Immature natural killer cell (primary cell): ENCODE measurements at regions not wholly inside any gene's neighbourhood (a gene's known extent, or its start where the extent isn't known, plus 50 kb on each side); places are given as distances from the start of the nearest gene placed in this dataset.

Source experiments
- DNase-seq, 3 donors: peaks; one replicate each; pipeline ENCODE4 v3.0.0; 2022; ENCODE audit warnings: mixed read lengths in 1 of 3
- H3K27ac Mint-ChIP-seq, 6 donors: one replicate each; pipeline ENCODE4 v1.8.0; 2020; ENCODE audit warnings: mixed read lengths in 6 of 6, mild to moderate bottlenecking in 5 of 6, inconsistent platforms in 4 of 6, moderate library complexity in 3 of 6
- H3K27me3 Mint-ChIP-seq, 3 donors: one replicate each; pipeline ENCODE4 v1.8.0; 2020 to 2021; ENCODE audit warnings: low read depth in 3 of 3, mild to moderate bottlenecking in 3 of 3, mixed read lengths in 3 of 3, moderate library complexity in 3 of 3, inconsistent platforms in 1 of 3
- H3K36me3 Mint-ChIP-seq, 3 donors: one replicate each; pipeline ENCODE4 v1.8.0; 2020; ENCODE audit warnings: mixed read lengths in 3 of 3, inconsistent platforms in 2 of 3, mild to moderate bottlenecking in 2 of 3
- H3K4me1 Mint-ChIP-seq, 2 donors: one replicate each; pipeline ENCODE4 v1.8.0; 2020; ENCODE audit warnings: inconsistent platforms in 2 of 2, mild to moderate bottlenecking in 2 of 2, mixed read lengths in 2 of 2, moderate library complexity in 1 of 2
- H3K4me3 Mint-ChIP-seq, 5 donors: one replicate each; pipeline ENCODE4 v1.8.0; 2020; ENCODE audit warnings: mild to moderate bottlenecking in 5 of 5, mixed read lengths in 5 of 5, inconsistent platforms in 3 of 5, moderate library complexity in 3 of 5
- H3K9me3 Mint-ChIP-seq, 6 donors: one replicate each; pipeline ENCODE4 v1.8.0; 2020; ENCODE audit warnings: mild to moderate bottlenecking in 6 of 6, mixed read lengths in 6 of 6, inconsistent platforms in 4 of 6, moderate library complexity in 3 of 6

DNA sequence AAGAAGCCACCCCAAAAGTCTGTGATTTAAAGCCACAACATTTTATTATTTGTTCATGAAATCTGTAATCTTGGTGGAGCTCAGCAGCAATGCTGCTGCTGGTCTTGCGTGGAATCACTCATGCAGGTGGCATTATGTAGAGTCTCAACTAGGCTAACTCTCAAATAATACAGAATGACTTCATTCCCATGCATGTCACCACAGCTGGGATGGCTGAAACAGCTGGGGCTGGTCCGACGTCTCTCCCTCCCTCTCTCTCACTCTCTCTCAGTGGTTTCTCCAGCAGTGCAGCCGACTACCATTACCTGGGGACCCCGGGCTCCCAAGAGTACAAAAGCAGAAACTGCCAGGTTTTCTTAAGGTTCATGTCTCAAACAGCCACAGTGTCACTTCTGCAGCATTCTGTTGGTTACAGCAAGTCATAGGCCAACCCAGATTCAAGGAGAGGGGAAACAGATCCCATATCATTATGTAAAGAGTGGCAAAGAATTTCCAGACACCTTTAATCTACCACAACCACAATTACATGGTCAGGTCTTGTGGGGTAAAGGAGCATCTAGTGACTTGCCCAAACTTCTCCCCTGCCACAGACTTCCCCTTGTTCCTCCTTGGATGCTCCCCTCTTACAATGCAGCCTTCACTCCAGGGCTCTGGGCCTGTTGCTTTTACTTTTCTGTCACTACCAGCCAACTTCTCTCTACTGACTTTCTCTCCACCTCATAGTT lies 192.0 kb upstream of the HMGA2 start:
- Mint-ChIP-seq H3K27ac (no peak overlapping the region), H3K9me3 (peaks cover 0 to 1% (median 0%) of the 10 kb centered on the region in 6 donors), H3K27me3 (peaks cover 4 to 8% (median 8%) of the 10 kb centered on the region in 3 donors), H3K4me1 (no peaks in the 10 kb centered on the region), H3K36me3 (no peaks in the 10 kb centered on the region), H3K4me3 (no peak overlapping the region)
- no peak for DNase-seq

DNA sequence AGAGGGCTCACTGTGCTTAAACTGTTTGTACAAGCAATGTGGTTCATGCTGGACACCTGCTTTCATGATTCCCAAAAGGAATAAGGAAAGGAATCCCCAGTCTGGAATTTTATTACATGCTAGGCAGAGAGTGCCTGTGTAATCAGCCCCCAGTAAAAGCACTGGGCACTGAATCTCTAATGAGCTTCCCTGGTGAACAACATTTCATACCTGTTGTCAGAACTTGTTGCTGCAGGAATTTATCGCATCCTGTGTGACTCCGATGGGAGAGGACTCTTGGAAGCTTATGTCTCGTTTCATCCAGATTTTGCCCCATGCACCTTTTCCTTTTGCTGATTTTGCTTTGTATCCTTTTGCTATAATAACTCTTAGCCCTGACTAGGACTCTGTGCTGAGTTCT lies 190.2 kb upstream of the HMGA2 start:
- no peak overlapping the region for H3K4me3 Mint-ChIP-seq
- no peak overlapping the region for H3K27ac Mint-ChIP-seq
- DNase-seq, result no peak
- H3K9me3 Mint-ChIP-seq, result no peaks in the 10 kb centered on the region
- H3K4me1 Mint-ChIP-seq, result no peaks in the 10 kb centered on the region
- no peaks in the 10 kb centered on the region for H3K36me3 Mint-ChIP-seq
- H3K27me3 Mint-ChIP-seq, result peaks cover 2 to 8% (median 6%) of the 10 kb centered on the region in 3 donors

DNA sequence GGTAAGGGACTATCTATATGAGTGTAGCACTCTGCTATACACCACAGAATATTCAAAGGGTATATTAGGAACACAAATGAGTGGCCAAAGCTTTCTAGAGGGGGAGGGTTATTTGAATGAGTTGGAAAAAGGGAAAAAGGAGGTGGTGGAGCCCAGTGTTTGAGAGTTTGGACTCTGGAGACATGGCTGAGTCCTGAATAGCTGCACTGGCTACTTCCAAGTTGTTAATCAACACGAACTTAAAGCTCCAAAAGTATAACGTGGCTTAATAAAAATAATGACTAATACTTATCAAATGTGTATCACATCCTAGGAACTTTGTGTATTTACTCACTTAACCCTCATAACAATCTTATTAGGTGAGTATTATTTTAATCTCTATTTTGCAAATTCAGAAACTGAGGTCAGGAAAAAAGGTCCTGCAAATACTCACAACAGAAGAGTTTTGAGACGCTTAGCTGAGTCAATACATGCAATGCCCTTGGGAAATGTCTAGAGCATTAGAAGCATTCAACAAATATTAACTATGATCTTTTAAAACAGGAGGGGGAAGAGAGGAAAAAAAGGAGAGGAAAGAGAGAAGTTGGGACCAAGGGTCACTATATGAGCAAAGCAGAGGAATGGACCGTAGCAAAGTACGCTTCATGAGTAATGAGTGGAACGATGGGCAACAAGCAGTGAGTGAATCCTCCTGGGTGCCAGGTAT lies 189.5 kb upstream of the HMGA2 start:
- Mint-ChIP-seq H3K36me3 (no peaks in the 10 kb centered on the region), H3K9me3 (no peaks in the 10 kb centered on the region), H3K4me3 (no peak overlapping the region), H3K27me3 (peaks cover 2 to 8% (median 3%) of the 10 kb centered on the region in 3 donors), H3K4me1 (no peaks in the 10 kb centered on the region), H3K27ac (no peak overlapping the region)
- no peak for DNase-seq

DNA sequence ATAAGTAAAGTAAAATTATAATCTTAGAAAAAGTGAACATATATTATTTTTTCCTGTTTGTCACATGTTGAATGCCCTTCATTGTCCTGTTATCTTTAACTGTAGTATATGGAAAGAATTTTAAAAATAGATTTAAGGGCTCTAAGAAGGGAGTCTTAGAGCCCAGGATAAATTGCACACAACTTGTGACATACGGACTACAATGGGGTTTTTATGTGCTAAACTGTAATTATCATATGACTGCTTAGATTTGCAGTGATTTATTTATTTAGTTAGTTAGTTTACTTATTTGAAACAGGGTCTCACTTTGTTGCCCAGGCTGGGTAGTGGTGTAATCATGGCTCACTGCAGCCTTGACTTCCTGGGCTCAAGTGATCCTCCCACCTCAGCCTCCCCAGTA lies 187.8 kb upstream of the HMGA2 start:
- DNase-seq, result no peak
- H3K4me3 Mint-ChIP-seq, result no peak overlapping the region
- H3K9me3 Mint-ChIP-seq, result no peaks in the 10 kb centered on the region
- H3K27me3 Mint-ChIP-seq, result peaks cover 0 to 5% (median 4%) of the 10 kb centered on the region in 3 donors
- H3K36me3 Mint-ChIP-seq, result no peaks in the 10 kb centered on the region
- H3K4me1 Mint-ChIP-seq, result no peaks in the 10 kb centered on the region
- H3K27ac Mint-ChIP-seq, result no peak overlapping the region

DNA sequence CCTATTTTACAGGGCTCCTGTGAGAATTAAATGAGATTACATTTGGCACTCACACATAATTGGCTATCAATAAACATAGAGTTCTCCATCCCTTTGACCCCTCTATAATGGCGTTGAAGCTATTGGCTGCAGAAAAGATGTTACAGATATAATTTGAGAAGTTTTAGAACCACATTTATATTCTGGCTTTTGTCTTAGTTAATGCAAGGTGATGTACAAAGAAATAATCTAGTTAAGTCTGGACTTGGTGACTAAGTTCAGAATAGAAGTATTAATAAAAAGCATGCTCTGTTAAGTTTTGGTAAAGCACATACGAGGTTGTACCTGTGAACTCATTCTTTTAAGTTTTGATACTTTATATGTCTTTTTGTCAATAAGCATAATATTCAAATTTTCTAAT lies 187.1 kb upstream of the HMGA2 start:
- Mint-ChIP-seq H3K36me3 (no peaks in the 10 kb centered on the region), H3K4me3 (no peak overlapping the region)
- DNase-seq, result no peak

DNA sequence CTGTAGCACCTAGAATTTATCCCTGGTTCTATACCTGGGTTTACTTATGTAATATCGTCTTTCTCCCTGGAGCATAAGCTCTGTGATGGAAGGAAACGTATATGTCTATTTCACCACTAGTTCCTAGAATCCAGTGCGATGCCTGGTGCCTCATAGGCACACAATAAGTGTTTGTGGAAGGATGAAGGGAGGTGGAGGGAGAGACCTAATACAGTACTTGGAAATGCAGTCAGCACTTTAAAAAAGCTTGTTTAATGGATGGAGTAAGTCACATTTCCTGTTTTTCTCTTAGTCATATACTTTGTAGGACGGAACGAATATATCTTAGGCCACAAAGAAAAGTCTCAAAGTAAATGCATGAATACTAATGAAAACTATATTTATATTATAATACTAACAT lies 186.5 kb upstream of the HMGA2 start:
- H3K27me3 Mint-ChIP-seq, result peaks cover 0 to 6% (median 3%) of the 10 kb centered on the region in 3 donors
- no peak overlapping the region for H3K27ac Mint-ChIP-seq
- DNase-seq, result no peak
- no peaks in the 10 kb centered on the region for H3K36me3 Mint-ChIP-seq
- no peak overlapping the region for H3K4me3 Mint-ChIP-seq
- no peaks in the 10 kb centered on the region for H3K4me1 Mint-ChIP-seq
- no peaks in the 10 kb centered on the region for H3K9me3 Mint-ChIP-seq

More for the DNA sequence above, 187.1 kb upstream of the HMGA2 start:
- H3K9me3 Mint-ChIP-seq, result no peaks in the 10 kb centered on the region
- H3K27me3 Mint-ChIP-seq, result peaks cover 0 to 4% (median 3%) of the 10 kb centered on the region in 3 donors
- no peak overlapping the region for H3K27ac Mint-ChIP-seq
- no peaks in the 10 kb centered on the region for H3K4me1 Mint-ChIP-seq

DNA sequence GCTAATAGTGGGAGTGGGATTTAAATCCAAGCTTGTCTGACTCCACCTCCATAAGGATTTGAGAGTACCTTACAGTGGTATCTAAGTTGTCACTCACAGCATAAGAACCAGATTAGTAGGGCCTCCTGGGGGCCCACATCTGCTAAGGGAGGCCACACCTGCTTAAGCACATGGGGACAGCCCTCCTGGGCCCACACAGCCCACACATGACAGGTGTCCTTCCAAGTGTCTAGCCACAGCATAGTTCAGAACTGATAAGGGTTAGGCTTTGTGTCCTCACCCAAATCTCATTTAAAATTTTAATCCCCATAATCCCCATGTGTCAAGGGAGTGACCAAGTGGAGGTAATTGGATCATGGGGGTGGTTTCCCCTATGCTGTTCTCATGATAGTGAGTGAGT lies 186.0 kb upstream of the HMGA2 start:
- Mint-ChIP-seq H3K27me3 (peaks cover 0 to 8% (median 3%) of the 10 kb centered on the region in 3 donors), H3K4me3 (no peak overlapping the region), H3K4me1 (no peaks in the 10 kb centered on the region)

DNA sequence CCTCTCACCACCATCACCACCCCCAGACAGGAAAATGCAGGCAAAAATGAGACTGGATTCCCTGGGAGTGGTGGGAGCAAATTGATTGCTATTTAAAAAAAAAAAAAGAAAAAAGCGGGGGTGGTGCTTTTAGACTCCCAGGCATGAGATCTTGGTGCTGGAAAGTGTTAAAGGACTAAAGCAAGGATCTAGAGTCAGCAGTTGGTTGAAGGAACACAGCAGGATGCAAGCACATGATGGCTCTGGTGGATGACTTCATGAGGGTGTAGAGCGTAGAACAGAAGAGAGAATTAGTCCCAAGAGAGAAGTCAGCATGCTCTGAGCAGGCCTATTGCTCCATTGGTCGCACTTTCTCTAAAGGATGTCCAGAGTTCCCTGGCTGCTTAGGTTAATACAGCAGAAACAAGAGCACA lies 183.8 kb upstream of the HMGA2 start:
- Mint-ChIP-seq H3K9me3 (no peaks in the 10 kb centered on the region), H3K4me1 (no peaks in the 10 kb centered on the region), H3K27ac (no peak overlapping the region), H3K27me3 (peaks cover 0 to 8% (median 3%) of the 10 kb centered on the region in 3 donors), H3K36me3 (no peaks in the 10 kb centered on the region), H3K4me3 (no peak overlapping the region)
- no peak for DNase-seq

More for the DNA sequence above, 186.0 kb upstream of the HMGA2 start:
- Mint-ChIP-seq H3K9me3 (no peaks in the 10 kb centered on the region), H3K36me3 (no peaks in the 10 kb centered on the region), H3K27ac (no peak overlapping the region)
- DNase-seq, result no peak

DNA sequence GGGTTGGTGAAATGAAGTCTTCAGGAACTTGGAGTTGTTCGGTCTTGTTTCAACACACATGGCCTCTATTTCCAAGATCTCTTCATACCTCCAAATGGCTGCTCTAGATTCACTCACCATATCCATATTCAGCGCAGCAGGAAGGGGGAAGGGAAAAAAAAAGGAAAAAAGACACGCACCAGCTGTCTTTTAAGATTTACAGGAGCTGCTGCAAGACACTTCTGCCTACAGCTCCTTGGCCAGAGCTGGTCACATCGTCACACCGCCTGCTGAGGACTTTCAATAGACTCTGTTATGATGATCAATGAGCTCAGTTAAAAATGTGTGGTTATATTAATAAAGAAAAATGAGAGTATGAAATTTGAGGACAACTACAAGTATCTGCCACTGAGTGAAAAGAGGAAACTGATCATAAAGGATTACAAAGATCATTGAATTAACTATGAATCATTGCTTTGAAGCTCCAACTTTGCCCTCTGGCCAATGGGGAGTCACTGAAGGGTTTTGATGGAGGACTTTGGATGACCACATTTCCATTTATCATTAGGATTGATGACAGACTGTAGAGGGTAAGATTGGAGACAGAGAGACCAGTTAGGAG lies 182.1 kb upstream of the HMGA2 start:
- Mint-ChIP-seq H3K36me3 (no peaks in the 10 kb centered on the region), H3K4me3 (no peak overlapping the region), H3K27ac (no peak overlapping the region), H3K9me3 (no peaks in the 10 kb centered on the region), H3K4me1 (no peaks in the 10 kb centered on the region), H3K27me3 (peaks cover 0 to 8% (median 3%) of the 10 kb centered on the region in 3 donors)
- DNase-seq, result no peak

DNA sequence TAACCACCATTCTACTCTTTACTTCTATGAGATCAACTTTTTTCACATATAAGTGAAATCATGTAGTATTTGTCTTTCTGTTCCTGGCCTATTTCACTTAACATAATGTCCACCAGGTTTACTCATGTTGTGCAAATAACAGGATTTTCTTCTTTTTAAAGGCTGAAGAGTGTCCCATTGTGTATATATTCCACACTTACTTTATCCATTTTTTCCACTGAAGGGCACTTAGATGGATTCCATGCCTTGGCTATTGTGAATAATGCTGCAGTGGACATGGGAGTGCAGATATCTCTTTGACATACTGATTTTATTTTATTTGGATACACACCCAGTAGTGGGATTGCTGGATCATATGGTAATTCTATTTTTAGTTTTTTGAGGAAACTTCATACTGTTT lies 181.1 kb upstream of the HMGA2 start:
- H3K4me3 Mint-ChIP-seq, result no peak overlapping the region
- H3K27ac Mint-ChIP-seq, result no peak overlapping the region
- H3K9me3 Mint-ChIP-seq, result no peaks in the 10 kb centered on the region
- H3K27me3 Mint-ChIP-seq, result peaks cover 0 to 8% (median 3%) of the 10 kb centered on the region in 3 donors
- no peaks in the 10 kb centered on the region for H3K36me3 Mint-ChIP-seq
- DNase-seq, result no peak
- H3K4me1 Mint-ChIP-seq, result no peaks in the 10 kb centered on the region

DNA sequence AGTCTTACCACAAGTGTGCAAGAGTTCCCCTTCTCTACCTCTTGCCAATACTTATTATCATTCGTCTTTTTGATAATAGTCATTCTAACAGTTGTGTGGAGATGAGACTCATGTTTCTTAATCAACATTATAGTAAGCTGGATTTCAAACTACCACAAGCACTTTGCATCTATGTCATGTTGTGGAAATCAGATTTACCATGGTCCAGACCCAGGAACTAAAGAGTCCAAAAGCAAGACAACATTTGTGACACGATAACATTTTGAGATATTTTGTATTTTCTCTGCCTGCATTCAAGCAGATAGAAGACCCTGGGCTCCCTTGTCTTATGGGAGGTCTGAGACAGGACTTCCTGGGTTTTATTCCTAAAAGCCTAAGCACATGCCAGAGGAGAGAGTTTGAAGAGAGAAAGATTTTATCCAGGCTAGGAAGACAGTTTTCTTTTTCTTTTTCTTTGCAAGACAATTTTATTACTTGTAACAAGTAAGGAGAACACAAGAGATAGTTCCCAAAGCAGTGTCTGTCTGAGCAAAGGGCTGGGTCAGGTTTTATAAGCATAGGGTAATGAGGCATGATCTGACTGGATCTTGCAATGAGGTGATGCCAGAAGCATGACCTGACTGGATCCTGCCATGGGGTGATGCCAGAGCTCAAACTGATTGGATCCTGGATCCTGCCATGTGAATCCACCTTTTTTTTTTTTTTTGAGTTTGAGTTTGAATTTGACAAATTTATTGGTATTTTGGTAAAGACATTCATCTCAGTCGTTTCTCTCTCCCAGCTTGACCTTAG lies 180.5 kb upstream of the HMGA2 start:
- H3K4me1 Mint-ChIP-seq, result no peaks in the 10 kb centered on the region
- H3K9me3 Mint-ChIP-seq, result no peaks in the 10 kb centered on the region
- no peak overlapping the region for H3K4me3 Mint-ChIP-seq
- H3K27me3 Mint-ChIP-seq, result peaks cover 0 to 8% (median 3%) of the 10 kb centered on the region in 3 donors
- no peak overlapping the region for H3K27ac Mint-ChIP-seq
- no peak for DNase-seq
- H3K36me3 Mint-ChIP-seq, result no peaks in the 10 kb centered on the region

DNA sequence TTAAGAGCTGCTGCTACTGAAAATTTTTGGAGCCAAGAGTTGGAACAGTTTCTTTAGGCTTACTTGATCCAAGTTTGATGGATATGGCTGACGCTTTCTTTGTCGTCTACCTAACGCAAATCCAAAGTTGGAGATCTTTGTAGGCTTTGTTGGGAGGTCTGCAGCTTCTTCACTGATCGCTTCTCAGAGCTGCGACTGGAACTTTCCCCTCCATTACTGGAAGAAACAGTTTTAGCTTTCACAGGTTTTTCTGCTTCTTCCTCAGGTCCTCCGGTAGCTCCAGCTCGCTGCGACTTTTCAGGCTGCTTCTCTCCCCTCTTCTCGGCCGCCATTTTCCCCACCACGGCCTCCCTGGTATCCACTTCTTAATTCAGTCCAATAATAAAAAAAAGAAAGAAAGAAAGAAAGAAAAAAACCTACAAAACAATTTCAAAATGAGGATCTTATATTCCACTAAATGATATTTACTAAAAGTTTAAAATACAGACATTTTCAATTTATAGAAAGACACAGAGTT lies 178.1 kb upstream of the HMGA2 start:
- peaks cover 0 to 8% (median 2%) of the 10 kb centered on the region in 3 donors for H3K27me3 Mint-ChIP-seq
- DNase-seq, result no peak
- no peak overlapping the region for H3K4me3 Mint-ChIP-seq
- H3K9me3 Mint-ChIP-seq, result no peaks in the 10 kb centered on the region
- no peaks in the 10 kb centered on the region for H3K36me3 Mint-ChIP-seq
- H3K4me1 Mint-ChIP-seq, result no peaks in the 10 kb centered on the region
- no peak overlapping the region for H3K27ac Mint-ChIP-seq

DNA sequence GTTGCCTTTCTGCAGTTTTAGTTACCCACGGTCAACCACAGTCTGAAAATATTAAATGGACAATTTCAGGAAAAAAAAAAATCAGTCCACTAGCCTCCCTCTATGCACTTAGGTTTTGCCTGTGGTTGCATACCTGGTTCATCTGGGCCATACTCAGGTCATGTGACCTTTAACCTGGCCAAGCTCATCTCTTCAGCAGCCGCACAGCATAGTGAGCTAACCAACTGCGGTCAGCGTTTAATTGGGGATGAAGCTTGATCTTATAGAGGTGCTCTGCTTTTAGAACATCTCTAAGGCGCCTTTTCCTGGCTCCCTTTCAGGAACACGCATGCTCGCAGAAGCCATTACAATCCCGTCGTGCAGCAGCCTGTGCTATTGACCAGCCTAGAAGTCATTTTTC lies 177.2 kb upstream of the HMGA2 start:
- no peak for DNase-seq
- Mint-ChIP-seq H3K4me3 (no peak overlapping the region), H3K36me3 (no peaks in the 10 kb centered on the region), H3K9me3 (no peaks in the 10 kb centered on the region), H3K27ac (no peak overlapping the region), H3K27me3 (peaks cover 0 to 5% (median 4%) of the 10 kb centered on the region in 3 donors), H3K4me1 (no peaks in the 10 kb centered on the region)
